Epithelial cell of proximal tubule (primary cell): ENCODE measurements at regions not wholly inside any gene's neighbourhood (a gene's known extent, or its start where the extent isn't known, plus 50 kb on each side); places are given as distances from the start of the nearest gene placed in this dataset.

Experiments used
- DNase-seq: peaks from one replicate; pipeline ENCODE4 v3.0.0-alpha.2; 2011; ENCODE audit warnings: low read depth
- H3K4me3 ChIP-seq: 2 replicates; pipeline ENCODE4 v1.5.1; 2011; ENCODE audit warnings: low read depth, mild to moderate bottlenecking, low read length
- TF ChIP-seq, protein P1 (sequence below): conservative IDR thresholded peaks from 2 replicates; pipeline ENCODE4 v1.5.1; 2012; ENCODE audit warnings: low read depth, mild to moderate bottlenecking, low read length

DNA sequence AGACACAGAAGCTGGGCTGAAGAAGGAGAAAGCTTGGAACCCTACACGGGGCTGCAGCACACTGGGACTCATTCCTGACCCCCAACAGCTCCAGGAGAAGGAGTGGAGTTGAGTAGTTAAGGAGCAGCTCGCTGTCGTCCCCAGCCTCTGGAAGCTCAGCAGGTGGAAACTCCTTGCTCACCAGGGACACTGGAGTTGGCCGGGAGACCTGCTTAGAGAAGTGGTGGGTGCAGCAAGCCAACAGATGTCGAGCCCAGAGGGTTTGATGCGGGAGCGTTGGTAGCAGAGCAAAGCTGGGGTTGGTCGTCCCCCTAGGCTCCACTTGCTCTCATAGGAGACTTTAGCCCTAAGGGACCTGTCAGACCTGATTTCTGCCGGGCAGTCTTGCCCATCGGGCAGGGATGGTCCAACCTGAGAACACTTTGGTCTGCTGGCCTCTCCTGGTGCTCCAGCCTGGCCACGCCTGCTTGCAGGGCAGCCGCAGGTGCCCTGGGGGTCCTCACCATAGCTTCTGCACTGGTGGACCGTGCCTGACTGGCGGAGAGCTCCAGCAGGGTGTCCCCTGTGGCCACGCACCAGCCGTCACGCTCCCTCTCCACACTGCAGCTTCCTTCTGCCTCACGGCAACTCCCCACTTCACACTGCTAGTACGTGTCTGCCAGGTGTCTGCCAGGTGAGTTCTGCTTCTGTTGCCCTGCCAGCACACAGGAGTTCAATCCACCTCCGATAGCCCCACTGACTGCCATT is 353.7 kb downstream of the GASK1B start:
- no peak for DNase-seq
- TF ChIP-seq, protein P1, sequence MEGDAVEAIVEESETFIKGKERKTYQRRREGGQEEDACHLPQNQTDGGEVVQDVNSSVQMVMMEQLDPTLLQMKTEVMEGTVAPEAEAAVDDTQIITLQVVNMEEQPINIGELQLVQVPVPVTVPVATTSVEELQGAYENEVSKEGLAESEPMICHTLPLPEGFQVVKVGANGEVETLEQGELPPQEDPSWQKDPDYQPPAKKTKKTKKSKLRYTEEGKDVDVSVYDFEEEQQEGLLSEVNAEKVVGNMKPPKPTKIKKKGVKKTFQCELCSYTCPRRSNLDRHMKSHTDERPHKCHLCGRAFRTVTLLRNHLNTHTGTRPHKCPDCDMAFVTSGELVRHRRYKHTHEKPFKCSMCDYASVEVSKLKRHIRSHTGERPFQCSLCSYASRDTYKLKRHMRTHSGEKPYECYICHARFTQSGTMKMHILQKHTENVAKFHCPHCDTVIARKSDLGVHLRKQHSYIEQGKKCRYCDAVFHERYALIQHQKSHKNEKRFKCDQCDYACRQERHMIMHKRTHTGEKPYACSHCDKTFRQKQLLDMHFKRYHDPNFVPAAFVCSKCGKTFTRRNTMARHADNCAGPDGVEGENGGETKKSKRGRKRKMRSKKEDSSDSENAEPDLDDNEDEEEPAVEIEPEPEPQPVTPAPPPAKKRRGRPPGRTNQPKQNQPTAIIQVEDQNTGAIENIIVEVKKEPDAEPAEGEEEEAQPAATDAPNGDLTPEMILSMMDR: no peak
- H3K4me3 ChIP-seq: no peak overlapping the region

DNA sequence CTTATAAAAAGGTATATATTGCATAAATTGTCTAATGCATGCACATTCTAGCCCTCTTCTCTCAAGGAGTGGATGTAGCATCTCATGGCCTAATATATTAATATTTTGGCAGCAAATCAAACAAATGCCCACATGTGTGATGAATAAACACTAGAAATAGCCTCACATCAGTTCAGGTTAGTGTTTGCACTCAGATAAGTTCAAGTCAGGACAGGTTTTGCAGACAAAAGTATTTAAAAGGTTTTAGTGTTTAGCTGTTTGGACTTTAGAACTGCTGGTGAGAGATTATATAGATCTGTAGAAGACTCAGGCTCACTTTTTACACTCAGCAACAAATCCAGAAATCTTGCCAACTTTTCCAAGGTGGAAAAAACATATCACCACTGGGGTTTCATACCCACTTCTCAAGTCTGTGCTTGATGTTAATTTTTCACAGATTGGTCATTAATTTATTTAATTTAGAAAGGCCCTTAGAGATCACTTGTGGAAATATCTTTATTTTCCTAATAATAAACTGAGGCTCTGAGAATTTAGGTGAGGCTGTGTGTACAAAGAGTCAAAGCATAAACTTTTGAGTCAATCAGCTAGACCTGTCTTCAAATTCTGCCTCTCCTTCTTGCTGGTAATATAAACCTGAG is 362.6 kb downstream of the GASK1B start:
- TF ChIP-seq, protein P1: no peak
- DNase-seq: no peak
- H3K4me3 ChIP-seq: no peak overlapping the region

DNA sequence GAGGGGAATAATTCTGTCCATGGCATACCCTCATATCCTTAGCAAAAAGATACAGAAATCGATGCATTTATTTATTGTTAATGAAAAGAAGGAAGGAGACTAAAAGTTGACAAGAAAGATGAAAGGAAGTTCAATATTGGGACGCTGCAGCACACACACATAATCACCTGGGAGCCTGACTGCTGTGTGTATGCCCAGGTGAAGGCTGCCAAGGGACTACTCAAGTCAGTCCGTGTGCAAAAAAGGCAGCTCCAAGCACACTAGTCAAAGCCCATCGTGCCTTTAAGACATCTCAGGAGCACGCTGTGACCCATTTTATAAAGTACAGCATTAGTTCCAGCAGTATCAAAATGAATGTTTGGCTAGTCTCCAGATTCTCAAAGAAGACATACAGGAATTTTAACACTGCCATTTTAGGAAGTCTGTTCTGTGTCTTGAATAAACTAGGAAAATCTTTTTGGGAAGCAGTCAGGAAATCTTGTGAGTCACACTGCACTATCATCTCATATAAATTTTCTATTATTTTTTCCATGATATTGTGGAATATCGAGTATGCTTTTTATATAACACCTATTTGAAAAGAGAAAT is 363.9 kb downstream of the GASK1B start:
- no peak for DNase-seq
- TF ChIP-seq, protein P1: no peak
- no peak overlapping the region for H3K4me3 ChIP-seq

DNA sequence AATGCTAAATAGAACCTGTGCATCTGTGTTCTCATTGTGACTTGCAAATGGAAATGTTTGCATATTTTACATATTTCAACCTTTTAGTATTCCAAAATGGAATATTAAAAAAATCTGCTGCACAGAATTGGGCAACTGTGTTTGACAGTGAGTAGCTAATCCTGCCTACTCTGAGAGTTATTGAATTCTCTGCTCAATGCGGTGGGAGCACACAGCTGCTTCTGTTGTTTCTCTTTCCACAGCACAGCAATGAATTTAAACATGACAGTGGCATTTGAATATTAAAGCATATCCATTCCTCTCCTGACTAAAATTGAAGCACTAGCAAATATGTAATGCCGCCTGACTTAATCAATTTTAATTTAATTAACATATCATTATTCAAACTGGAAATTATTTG is 366.6 kb downstream of the GASK1B start:
- H3K4me3 ChIP-seq: no peak overlapping the region
- DNase-seq: no peak
- TF ChIP-seq, protein P1: no peak

DNA sequence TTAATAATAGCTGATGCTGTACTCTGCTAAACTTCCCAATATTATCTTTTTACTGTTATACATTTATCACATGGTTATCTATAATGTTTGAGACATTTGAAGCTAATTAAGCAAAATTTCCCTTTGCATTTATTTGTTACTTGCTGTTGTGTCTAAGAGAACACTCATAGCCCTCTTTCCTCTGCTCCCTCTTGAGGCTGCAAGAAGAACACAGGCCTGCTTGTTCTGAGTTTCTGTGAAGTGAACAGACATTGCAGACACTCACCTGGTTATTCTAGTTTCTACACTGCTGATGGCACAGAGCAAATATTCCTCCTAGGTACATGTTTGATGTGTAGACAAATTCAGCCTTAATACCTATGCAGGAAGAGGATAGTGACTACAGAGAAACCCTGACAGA is 367.8 kb downstream of the GASK1B start:
- TF ChIP-seq, protein P1: peak; percentile 55
- no peak for DNase-seq
- no peak overlapping the region for H3K4me3 ChIP-seq

DNA sequence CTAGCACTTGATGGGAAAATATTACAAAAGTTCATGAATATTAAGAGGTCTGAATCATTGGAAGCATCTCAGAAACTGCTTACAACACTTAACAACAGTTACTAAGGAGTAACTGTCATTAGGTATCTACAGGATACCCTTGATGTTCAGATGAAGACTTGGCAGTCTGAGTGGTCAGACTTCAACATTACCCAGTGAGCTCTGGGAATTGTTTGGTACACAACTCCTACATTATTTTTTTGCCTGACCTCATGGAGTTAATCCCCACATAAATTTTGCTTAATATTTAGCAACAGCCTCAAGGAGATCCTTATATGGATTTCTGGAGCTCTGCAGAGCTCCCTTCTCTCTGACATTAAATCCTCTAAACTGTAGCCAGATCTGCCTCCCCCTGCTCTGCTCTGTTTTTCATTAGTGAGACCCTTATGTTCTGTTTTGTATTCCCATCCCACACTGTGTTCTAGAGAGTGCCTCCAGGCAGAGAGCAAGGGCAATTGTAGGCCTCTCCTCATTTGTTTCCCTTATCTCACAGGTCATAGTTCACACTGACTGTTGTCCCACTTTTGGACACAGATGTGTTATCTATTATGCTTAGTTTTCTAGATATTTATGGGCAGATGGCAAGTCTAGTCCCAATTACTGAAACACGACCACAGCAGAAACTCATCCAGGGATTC is 368.8 kb downstream of the GASK1B start:
- DNase-seq: no peak
- H3K4me3 ChIP-seq: no peak overlapping the region
- TF ChIP-seq, protein P1: no peak
